ENCODE measurements at regions not wholly inside any gene's neighbourhood (a gene's known extent, or its start where the extent isn't known, plus 50 kb on each side); places are given as distances from the start of the nearest gene placed in this dataset.

DNA sequence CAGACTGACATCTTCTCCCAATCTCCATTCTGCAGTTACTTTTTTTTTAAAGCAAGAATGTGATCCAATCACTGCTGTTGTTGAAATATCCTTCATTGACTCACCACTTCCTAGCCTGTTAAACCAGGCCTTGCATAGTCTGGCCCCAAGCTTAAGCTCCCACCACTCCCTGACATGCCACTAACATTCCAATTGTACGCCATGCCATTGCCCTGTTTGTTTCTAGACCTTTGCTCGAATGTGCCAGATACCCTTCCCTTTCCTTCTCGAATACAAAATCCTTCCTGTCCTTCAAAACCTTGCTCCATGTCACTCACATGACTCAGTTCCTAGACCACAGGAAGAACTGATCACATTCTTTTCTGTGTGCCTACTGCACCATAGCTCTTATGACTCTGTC is 224.2 kb downstream of the CYRIA start:
- TF ChIP-seq, protein P1, sequence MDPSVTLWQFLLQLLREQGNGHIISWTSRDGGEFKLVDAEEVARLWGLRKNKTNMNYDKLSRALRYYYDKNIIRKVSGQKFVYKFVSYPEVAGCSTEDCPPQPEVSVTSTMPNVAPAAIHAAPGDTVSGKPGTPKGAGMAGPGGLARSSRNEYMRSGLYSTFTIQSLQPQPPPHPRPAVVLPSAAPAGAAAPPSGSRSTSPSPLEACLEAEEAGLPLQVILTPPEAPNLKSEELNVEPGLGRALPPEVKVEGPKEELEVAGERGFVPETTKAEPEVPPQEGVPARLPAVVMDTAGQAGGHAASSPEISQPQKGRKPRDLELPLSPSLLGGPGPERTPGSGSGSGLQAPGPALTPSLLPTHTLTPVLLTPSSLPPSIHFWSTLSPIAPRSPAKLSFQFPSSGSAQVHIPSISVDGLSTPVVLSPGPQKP (IDR thresholded peaks at IDR 0.05; ENCODE audit: borderline replicate concordance, low read depth, low read length): no peak
- no peak for TF ChIP-seq RCOR1 (IDR thresholded peaks at IDR 0.05; ENCODE audit: insufficient replicate concordance, low read length)
- TF ChIP-seq RFX5 (IDR thresholded peaks at IDR 0.05; ENCODE audit: low read depth, low read length): no peak
- TF ChIP-seq CEBPB (IDR thresholded peaks at IDR 0.05; ENCODE audit: low read depth, low read length): no peak
- no peak for DNase-seq
- Histone ChIP-seq H3K9me1 (ENCODE audit: insufficient read depth, low read length) (no peaks in the 10 kb centered on the region), H2AFZ (replicated peaks; ENCODE audit: low read length, poor library complexity) (no peak overlapping the region), H3K9ac (ENCODE audit: low read depth, low read length) (no peak overlapping the region), H4K8ac (ENCODE audit: low read depth in 2 of 2, low read length in 2 of 2) (no peak overlapping the region), H2BK5ac (ENCODE audit: low read depth, low read length, poor library complexity, severe bottlenecking) (no peak overlapping the region), H3K79me1 (ENCODE audit: low read depth in 1 of 2, low read length in 2 of 2) (no peaks in the 10 kb centered on the region), H2BK15ac (ENCODE audit: low read depth, low read length) (no peak overlapping the region), H3K27ac (ENCODE audit: insufficient read depth, low read length) (no peak overlapping the region), H3K4me2 (ENCODE audit: low read depth, low read length) (no peak overlapping the region), H2BK120ac (ENCODE audit: low read depth, low read length) (no peak overlapping the region), H4K20me1 (ENCODE audit: insufficient read depth, low read length) (no peaks in the 10 kb centered on the region), H4K91ac (ENCODE audit: insufficient read depth, low read depth, low read length) (no peak overlapping the region), H3K18ac (ENCODE audit: low read depth, low read length) (no peak overlapping the region), H3K27me3 (ENCODE audit: control insufficient read depth, insufficient read depth, low read length) (no peaks in the 10 kb centered on the region), H3K23ac (ENCODE audit: low read depth, low read length) (no peak overlapping the region), H3K9me3 (ENCODE audit: control insufficient read depth, insufficient read depth, low read length) (peaks cover 21% of the 10 kb centered on the region), H3K36me3 (ENCODE audit: control insufficient read depth, insufficient read depth, low read length) (no peaks in the 10 kb centered on the region), H3K56ac (ENCODE audit: extremely low read depth, insufficient read depth, low read length) (no peak overlapping the region), H3K4me1 (ENCODE audit: control insufficient read depth, insufficient read depth, low read length) (no peaks in the 10 kb centered on the region), H3K4ac (ENCODE audit: low read depth, low read length) (no peak overlapping the region), H3K4me3 (ENCODE audit: insufficient read depth, low read depth, low read length) (no peak overlapping the region), H2AK5ac (ENCODE audit: low read depth, low read length) (no peak overlapping the region), H2BK20ac (ENCODE audit: low read depth, low read length) (no peak overlapping the region), H2AK9ac (replicated peaks; ENCODE audit: low read depth, low read length, poor library complexity) (no peak overlapping the region), H4K5ac (ENCODE audit: low read depth, low read length) (no peak overlapping the region), H3K14ac (replicated peaks; ENCODE audit: low read depth, low read length) (no peak overlapping the region)
- intact Hi-C loops (cut with micrococcal nuclease): no loop called here
- no peak for ATAC-seq (ENCODE audit: low read depth)
- BruUV-seq (replicated peaks): no TSS peak
- 40% methylated on average over 3 of the region's 3 CpGs; no CpG with 5 or more reads in 1 of the 2 experiments for WGBS, 2 experiments (ENCODE audit: extremely low coverage in 2 of 2, insufficient read length in 1 of 2)
- dilution Hi-C loops (cut with HindIII; ENCODE audit: low sequenced_read_pairs, unreplicated experiment): no loop called here
- CTCF ChIA-PET: no interaction called here
- POLR2A ChIA-PET (ENCODE audit: unreplicated experiment): no interaction called here
- in situ Hi-C loops (cut with MboI; ENCODE audit: low sequenced_read_pairs): no loop called here

Data from IMR-90 (cell line).